Neural cell (in vitro differentiated cells): ENCODE measurements at regions not wholly inside any gene's neighbourhood (a gene's known extent, or its start where the extent isn't known, plus 50 kb on each side); places are given as distances from the start of the nearest gene placed in this dataset.

Experiments used
- EP300 ChIP-seq: fragments of 450-650 bp; conservative IDR thresholded peaks from 2 replicates; pipeline ENCODE4 v1.6.1; 2014; ENCODE audit warnings: antibody characterized with exemption, mild to moderate bottlenecking, moderate library complexity; ENCODE audit not compliant: poor library complexity, severe bottlenecking
- EZH2 ChIP-seq: fragments of 200-600, 300-800 bp; shearing (Covaris generic), sonication (generic); IDR thresholded peaks from 2 replicates; pipeline ENCODE4 v1.6.1; 2014; ENCODE audit warnings: antibody characterized with exemption, low read length, borderline replicate concordance, mild to moderate bottlenecking; ENCODE audit not compliant: insufficient read depth, poor library complexity, severe bottlenecking
- POLR2AphosphoS5 ChIP-seq: IDR thresholded peaks from 2 replicates; pipeline ENCODE4 v1.6.1; 2012
- REST ChIP-seq: IDR thresholded peaks from 2 replicates; pipeline ENCODE4 v1.6.1; 2012; ENCODE audit warnings: borderline replicate concordance
- SMC3 ChIP-seq: fragments of 450-650 bp; conservative IDR thresholded peaks from 2 replicates; pipeline ENCODE4 v1.6.1; 2014; ENCODE audit warnings: antibody characterized with exemption, mild to moderate bottlenecking, moderate library complexity; ENCODE audit not compliant: poor library complexity
- TAF1 ChIP-seq: IDR thresholded peaks from 2 replicates; pipeline ENCODE4 v1.6.1; 2012; ENCODE audit warnings: low read depth
- TF ChIP-seq, protein P1 (sequence below): fragments of 450-650 bp; IDR thresholded peaks from 2 replicates; pipeline ENCODE4 v1.5.1; 2014; ENCODE audit warnings: antibody characterized with exemption, mild to moderate bottlenecking, moderate library complexity; ENCODE audit not compliant: poor library complexity, severe bottlenecking

DNA sequence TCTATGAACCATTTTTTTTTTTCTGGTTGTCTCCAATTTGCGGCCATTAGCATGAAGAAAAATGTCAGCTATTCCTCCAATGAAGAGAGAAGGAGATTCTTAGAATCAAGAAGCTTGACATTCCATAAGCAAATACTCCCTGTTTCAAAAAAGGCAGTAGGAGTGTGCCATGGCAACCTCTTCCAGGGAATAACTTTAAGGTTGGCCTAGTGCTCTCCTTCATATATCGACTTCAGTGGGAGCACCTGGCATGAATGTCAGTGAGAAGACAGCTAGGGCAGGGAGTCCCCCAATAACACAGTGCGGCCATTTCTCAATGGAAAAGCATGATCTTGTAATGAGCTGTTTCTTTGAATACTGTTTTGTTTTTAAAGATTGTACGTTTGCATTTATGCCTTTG lies 493.0 kb upstream of the ATP11B start:
- TF ChIP-seq, protein P1, sequence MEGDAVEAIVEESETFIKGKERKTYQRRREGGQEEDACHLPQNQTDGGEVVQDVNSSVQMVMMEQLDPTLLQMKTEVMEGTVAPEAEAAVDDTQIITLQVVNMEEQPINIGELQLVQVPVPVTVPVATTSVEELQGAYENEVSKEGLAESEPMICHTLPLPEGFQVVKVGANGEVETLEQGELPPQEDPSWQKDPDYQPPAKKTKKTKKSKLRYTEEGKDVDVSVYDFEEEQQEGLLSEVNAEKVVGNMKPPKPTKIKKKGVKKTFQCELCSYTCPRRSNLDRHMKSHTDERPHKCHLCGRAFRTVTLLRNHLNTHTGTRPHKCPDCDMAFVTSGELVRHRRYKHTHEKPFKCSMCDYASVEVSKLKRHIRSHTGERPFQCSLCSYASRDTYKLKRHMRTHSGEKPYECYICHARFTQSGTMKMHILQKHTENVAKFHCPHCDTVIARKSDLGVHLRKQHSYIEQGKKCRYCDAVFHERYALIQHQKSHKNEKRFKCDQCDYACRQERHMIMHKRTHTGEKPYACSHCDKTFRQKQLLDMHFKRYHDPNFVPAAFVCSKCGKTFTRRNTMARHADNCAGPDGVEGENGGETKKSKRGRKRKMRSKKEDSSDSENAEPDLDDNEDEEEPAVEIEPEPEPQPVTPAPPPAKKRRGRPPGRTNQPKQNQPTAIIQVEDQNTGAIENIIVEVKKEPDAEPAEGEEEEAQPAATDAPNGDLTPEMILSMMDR: no peak
- TF ChIP-seq POLR2AphosphoS5 (no peak), EZH2 (no peak), EP300 (no peak), TAF1 (no peak), REST (no peak), SMC3 (no peak)
